SKM-1 (cell line): ENCODE measurements at regions not wholly inside any gene's neighbourhood (a gene's known extent, or its start where the extent isn't known, plus 50 kb on each side); places are given as distances from the start of the nearest gene placed in this dataset.
"Not testable (repeated sequence)": the region's sequence is repeated elsewhere in the genome, so short reads cannot be mapped to it uniquely, and the experiment has no call there.

ENCODE experiments used
- DNase-seq: peaks from one replicate; lab custom pipeline; 2025; ENCODE audit not compliant: unreplicated experiment; lab: John Stamatoyannopoulos, UW

DNA sequence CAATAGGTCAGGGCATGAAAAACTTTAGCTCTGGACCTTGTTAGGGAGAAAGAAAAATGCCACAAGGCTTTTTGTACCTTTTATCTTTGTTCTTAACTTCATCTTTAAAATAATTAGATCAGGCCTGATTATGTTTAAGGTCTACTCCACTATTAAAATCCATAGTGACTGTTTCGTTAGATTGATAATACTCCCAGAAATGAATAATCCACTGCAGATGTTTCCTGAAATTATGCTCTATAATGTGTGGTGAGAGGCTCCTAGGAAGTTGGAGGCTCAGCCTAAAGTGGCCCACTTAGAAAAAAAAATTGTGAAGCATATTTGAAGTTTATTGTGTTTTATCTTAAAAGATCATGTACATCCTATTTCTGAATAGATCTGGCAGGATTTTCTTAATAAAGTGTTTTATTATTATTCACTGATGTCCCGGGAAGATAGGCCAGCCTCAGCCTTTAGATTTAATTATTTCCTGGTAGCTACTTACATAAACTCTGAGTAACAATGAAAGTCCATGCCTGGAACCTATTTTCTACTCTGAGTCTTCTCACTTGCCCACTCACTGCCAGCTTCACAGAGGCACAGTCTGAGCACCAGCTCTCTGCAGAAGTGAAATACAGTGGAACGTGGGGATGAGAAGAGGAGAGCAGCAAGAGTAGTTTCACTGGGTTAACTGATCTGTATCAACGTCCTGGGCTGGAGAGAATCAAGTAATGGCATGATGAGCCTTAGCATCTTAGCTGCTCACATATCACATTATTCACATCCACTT lies 126.8 kb upstream of the TMEM170B start:
- DNase-seq, result no peak

DNA sequence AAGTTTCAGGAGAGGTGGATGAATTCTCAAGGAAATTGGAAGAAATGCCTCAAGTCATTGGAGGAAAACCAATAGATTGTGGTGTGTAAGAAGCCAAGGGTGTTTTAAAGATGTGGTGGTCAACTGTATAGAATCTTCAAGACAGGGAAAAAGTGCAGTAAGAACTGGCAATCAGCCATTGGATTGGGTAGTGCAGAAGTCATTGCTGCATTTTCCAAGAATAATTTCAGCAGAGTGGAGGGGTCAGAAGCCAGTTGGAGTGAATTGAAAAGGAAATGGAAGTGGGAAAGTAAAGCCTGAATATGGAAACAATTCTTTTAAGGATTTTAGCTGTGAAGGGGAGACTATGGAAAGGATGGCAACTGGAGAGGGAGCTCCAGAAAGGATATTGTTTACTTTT lies 128.2 kb upstream of the TMEM170B start:
- DNase-seq, result no peak

GRCh38 chr6:11407414-11407813 lies 130.1 kb upstream of the TMEM170B start:
- DNase-seq, result no peak

DNA sequence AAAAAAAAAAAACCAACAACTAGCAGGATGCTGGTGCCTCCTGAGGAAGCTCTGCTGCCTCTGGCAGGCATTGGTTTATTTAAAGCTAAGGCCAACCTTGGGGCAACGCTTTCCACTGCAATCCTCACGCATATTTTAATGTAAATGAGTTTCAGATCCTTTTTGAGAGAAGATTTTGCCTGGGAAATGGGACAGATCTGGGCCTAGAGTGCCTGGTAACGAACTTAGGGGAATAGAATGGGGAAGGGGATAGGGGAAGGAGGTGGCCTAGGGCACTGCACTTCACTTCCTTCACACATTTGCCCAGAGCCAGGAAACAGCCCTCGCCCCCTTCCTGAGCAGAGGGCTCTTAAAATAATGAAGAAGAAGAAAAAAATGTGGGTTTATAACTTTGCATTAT lies 132.7 kb upstream of the TMEM170B start:
- no peak for DNase-seq

GRCh38 chr6:11404081-11404480 lies 133.5 kb upstream of the TMEM170B start:
- DNase-seq, result no peak

DNA sequence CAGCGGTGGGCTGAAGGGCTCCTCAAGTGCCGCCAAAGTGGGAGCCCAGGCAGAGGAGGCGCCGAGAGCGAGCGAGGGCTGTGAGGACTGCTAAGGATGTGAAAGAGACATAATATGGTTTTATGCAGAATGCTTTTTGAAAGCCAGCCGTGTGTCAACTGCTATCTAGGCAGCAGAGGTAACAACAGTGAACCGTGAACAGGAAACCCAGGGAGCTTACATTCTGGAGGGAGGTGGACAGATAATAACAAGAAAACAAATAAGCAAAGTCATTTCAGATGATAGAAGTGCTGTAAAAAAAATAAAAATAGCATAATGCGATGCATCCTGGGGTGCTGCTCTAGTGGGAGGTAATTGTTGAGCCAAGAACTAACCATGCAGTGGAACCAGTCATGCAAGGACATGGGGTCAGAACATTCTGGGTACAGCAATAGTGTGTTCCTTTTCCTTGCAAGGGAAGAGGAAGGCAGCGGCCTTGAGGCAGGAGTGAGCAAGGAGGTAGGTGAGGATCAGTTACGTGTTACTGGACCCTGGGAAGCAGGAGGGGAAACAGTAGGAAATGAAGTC lies 134.4 kb upstream of the TMEM170B start:
- no peak for DNase-seq

DNA sequence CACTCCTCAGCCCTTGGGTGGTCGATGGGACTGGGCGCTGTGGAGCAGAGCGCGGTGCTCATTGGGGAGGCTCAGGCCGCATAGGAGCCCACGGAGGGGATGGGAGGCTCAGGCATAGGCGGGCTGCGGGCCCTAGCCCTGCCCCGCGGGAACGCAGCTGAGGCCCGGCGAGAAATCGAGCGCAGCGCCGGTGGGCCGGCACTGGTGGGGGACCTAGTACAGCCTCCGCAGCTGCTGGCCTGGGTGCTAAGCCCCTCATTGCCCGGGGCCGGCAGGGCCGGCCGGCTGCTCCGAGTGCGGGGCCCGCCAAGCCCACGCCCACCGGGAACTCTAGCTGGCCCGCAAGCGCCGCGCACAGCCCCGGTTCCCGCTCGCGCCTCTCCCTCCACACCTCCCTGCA lies 135.0 kb upstream of the TMEM170B start:
- DNase-seq, result not testable (repeated sequence)

DNA sequence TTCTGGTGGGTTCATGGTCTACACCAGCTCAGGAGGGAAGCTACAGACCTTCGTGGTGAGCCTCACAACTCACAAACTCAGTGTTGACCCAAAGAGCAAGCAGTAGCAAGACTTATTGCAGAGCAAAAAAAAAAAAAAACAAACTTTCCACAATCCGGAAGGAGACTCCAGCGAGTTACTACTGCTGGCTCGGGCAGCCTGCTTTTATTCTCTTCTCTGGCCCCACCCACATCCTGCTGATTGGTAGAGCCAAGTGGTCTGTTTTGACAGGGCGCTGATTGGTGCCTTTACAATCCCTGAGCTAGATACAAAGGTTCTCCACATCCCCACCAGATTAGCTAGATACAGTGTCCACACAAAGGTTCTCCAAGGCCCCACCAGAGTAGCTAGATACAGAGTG lies 135.6 kb upstream of the TMEM170B start:
- DNase-seq, result not testable (repeated sequence)

GRCh38 chr6:11398451-11399326 lies 138.9 kb upstream of the TMEM170B start:
- DNase-seq, result no peak

- no peak for DNase-seq
Observed at GRCh38 chr6:11397622-11398450, 139.7 kb upstream of the TMEM170B start.

DNA sequence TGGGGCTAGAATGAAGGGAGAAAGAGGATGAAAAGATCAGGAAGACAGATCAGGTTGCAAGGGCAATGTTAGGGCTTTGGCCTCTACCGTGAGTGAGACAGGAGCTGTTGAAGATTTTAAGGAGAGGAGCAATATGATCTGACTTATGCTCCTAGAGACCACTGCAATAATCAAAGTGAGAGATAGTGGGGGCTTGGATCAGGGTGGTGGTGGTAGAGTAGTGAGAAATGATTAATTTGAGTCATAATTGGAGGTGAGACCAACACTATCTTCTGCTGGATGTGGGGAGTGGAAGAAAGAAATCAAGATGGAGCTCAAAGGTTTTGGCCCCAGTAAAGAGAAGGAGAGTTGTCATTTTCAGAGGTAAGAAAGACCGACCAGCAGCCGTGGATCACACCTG lies 140.7 kb upstream of the TMEM170B start:
- no peak for DNase-seq

DNA sequence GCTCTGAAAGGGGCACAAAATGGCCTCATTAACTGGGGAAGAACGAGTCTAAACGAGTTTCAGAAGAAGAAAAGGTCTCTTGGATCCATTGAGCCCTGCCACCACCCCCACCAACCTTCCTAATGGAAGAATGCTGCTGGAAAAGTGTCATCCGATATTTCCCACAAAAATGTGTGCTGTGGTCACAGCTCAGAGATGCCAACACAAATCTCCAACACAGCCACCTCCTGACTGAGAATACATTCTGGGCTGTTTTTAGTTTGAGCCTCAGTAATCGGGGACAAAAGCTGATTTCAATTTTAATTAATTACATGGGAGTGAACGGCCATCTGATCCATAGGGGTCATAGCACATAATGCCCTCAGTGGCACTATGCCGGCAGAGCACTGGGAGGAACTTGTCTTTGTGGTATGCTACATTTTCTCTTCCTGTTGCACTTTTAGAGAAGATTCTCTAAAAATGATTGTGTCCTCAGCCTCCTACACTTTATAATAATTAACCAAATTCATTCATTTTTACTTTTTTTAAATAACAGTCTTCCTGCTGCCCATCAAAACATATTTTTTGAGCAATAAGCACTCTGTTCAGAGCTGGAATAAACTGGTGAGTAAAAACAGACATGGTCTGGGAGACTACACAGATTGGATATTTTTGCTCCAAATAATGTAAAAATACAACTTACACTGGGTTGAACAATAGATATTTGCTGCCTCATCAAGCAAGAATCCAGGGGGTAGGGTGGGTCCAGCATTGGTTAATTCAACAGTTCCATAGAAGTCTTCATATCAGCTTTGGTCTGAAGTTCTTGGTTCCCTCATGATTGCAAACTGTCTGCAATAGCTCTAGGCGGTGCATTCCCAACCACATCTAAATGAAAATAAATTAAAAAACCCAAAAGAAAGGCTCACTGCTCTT lies 143.6 kb upstream of the TMEM170B start:
- no peak for DNase-seq

DNA sequence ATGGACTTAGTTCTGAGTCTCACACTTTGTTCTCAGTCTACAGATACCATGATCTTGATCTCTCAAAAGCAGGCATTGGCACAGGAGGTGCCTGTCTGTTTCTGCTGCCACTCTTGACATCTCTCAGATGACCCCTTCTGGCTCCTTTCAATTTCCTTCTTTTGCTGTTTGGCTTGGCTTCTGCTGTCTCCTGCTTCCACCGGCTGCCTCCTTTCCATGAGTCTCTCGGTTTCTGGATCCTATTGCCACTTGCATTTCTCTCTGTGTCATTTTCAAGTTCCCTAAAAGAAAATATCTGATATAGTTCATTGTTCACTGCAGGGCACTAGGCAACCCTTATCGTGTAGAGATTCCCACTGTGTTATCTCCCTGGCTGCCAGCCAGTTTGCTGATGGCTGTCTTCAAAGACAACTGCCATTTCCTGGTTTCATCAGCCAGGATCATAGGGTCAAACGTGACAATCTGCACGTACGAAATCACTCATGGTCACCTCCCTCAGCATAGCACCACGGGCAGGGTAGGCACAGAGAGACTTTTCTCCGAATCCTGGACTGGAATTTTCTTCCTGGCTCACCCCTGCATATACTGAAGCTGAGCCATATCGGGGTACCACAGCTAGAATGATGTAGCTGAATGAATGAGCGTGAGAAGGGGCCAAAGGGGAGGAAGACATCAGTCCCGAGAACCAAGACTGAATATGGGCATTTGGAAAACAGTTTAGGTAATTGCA lies 144.6 kb upstream of the TMEM170B start:
- DNase-seq, result no peak

GRCh38 chr6:11391934-11392777 lies 145.4 kb upstream of the TMEM170B start:
- no peak for DNase-seq

DNA sequence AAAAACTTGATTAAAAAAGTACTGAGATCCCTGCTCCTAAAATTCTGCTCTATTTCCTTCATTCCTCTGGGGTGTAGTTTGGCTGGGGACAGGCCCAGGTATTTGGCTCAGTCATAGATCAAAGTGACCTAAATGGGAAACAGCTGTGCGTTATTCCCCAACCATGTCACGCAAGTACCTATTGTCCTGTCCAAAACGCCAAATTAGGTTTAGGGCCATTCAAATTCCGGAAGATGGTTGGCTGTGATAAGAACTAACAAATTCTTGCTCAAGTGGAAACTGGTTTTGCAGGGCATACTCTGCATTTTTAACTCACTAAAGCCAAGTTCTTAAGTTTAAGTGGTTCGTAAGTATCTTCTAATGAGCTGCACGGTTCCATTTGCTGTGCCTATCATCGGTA lies 147.6 kb upstream of the TMEM170B start:
- no peak for DNase-seq

DNA sequence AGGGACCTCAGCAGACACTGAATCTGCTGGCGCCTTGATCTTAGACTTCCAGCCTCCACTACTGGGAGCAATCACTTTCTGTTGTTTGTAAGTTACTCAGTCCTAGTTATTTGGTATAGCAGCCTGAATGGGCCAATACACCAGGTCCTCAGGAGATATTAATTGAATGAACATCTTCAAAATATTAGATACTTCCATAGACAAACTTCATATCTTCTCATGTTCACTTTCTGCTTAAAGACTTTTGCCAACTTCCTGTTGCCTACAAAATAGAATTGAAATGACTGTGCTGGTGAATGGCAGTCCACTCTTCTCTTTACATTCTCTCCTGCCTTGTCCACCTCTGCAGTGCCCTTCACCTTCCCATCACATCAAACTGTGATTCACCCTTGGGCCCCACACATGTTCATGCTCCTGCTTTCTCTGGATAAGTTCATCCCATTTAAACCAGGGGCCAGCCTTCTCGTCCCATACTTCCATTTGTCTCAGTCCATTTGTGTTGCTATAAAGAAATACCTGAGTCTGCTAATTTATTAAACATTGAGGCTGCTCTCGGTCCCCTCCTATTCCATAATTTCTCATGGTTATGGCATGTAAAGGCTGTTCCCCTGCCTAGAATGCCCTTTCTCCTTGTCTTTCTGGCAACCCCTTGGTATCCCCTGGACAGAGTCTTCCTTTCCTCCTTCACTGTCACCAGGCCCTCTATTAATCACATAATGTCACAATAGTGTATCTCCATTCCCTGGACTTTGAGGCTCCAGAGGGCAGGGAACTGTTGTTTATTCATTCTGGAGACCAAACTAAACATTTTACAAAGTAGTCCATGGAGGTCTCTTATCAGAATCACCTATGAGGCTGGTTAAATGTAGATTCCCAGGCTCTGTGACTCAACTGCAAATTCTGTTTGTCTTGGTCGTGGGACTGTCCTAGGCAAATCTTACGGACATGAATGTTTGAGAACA lies 148.3 kb upstream of the TMEM170B start:
- DNase-seq, result no peak

DNA sequence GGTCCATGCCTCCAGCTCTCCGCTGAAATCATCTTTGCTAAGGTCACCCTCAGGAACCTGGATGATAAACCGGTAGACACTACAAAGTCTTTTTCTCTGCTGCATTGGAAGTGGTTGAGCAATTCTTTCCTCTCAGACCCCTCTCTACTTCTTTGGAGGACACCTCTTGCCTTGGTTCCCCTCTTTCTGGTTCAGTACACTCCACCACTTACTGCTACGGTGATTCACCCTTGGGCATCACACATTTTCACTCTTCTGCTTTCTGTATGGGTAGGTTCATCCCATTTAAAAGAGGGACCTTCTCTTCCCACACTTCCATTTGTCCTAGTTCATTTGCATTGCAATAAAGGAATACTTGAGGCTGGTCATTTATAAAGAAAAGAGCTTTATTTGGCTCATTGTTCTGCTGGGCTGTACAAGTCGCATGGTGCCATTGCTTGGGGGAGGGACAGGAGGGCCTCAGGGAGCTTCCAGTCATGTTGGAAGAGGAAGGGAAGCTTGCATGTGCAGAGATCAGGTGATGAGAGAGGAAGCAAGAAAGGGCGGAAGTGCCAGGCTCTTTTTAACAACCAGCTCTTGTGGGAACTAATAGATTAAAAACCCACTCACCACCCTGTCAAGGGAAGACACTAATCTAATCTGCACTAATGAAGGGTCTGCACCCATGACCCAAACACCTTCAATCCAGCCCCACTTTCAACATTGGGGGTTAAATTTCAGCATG lies 149.7 kb upstream of the TMEM170B start:
- no peak for DNase-seq
